NOMO-1 treated with dmso at 0.1 percent for 144 hours (cell line): ENCODE measurements at regions not wholly inside any gene's neighbourhood (a gene's known extent, or its start where the extent isn't known, plus 50 kb on each side); places are given as distances from the start of the nearest gene placed in this dataset.
A peak's percentile ranks its signal among the peaks of the same experiment; 100 is the strongest.

ENCODE experiments used
- DNase-seq: peaks from one replicate; lab custom pipeline; 2025; ENCODE audit not compliant: unreplicated experiment; lab: John Stamatoyannopoulos, UW

DNA sequence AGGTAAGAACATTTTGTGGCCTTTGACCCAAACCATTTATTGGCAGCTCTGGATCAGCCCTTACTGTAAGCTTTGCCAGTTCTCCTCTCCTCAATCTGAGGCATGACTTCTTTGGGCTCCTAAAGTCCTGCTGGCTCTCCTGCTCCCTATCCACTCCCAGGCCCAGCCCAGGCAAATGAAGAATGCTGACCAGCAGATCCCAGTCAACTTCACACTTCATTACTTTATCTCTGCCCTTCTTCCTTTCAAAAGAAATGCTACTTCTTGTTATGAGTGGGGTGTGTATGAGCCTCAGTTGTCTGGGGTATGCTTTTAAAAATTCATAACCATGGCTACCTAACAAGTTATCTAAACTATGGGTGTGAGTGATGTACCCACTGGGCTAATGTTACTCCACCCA is 479.6 kb downstream of the ACTL7B start:
- no peak for DNase-seq

GRCh38 chr9:108374626-108375025 is 481.2 kb downstream of the ACTL7B start:
- no peak for DNase-seq

GRCh38 chr9:108367188-108367587 is 488.6 kb downstream of the ACTL7B start:
- DNase-seq: no peak

GRCh38 chr9:108363311-108363710 is 492.5 kb downstream of the ACTL7B start:
- DNase-seq: no peak

DNA sequence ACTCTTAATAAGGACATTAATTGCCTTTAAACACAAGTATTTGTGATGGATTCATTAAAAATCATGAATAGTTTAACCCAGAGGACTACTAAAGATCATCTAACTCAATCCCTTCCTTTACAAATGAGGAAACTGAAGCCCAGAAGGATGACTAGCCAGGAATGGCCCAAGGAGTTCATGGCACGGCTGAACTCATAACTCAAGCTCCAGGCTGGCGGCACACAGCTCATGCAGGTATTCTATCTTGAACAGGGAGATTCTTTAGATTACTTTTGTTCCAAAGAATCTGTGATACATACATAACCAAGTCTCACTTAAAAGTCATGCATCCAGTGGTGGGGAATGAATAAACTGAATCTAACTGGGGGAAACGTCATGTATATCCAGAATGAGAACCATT is 495.5 kb downstream of the ACTL7B start:
- no peak for DNase-seq

- no peak for DNase-seq
Measured at GRCh38 chr9:108356806-108357205, 499.0 kb downstream of the ACTL7B start.

GRCh38 chr9:108351571-108351970 is 504.2 kb downstream of the ACTL7B start:
- no peak for DNase-seq

DNA sequence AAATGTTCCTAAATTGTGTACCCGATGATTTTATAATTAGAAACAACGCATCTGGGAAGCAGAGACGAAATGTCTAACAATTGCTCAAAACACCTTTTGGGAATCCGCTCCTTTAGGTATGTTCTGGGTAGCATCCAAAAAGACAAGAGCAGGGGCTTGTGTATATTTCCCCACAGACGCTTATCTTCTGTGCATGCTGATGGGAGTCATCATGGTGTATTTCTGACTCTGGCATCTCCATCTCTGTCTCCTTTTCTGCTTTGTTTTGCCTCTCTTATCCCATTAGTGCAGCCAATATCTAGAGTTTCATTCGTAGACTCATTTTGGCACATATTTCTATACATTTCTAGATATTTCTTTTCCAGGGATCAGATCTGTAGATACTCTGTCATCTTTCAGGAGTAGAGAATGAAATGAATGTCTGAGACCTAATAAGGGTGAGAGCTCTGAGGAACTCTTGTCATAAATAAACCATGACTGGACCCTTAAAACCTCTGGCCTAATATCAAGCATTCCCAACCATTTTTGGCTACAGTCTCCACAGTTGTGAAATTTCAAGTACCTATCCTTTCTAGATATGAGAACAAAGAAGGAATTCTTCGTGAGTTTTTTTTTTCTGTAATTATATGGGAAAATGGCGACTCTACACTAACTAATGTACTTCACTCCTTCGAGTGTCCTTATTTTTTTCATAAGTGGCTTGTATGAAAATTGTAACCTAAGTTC is 508.2 kb downstream of the ACTL7B start:
- DNase-seq: no peak

- no peak for DNase-seq
Measured at GRCh38 chr9:108345826-108346225, 510.0 kb downstream of the ACTL7B start.

DNA sequence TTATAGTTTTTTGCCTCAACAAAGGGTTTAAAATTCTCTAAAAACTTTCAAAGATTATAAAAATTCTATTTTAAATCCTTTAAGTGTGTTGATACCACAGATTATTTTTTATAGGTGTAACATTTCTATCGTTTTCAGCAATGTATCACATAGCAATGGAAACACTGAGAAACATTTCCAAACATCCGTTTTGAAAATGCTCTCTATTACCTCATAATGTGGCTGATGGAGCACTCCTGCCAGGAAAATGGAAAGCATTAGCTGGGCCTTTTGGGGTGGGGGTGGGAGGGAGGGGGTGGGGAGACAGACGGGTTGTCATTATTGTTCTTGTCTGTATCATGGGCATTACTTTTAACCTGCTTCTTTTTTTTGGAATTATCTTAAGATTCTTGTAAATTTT is 516.5 kb downstream of the ACTL7B start:
- no peak for DNase-seq

DNA sequence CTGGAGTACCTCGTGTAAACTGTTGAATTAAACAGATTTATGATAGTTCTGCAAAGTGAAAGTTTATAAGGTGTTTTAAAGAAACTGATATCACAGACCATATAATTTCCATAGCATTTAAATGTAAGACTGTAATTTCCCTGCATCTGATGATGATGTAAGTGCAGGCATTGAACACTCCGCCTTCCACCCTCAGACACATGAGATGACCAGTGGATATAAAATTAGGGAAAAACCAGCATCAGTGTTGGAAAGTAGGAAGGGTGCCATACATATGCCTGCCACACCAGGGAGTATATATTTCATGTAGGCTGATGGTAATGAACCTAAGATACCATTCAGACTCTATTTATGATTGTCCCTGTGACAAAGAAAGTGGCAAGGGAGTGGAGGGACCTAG is 519.2 kb downstream of the ACTL7B start:
- DNase-seq: no peak

GRCh38 chr9:108333530-108333983 is 522.2 kb downstream of the ACTL7B start:
- no peak for DNase-seq

- DNase-seq: no peak
Measured at GRCh38 chr9:108331596-108331995, 524.2 kb downstream of the ACTL7B start.

DNA sequence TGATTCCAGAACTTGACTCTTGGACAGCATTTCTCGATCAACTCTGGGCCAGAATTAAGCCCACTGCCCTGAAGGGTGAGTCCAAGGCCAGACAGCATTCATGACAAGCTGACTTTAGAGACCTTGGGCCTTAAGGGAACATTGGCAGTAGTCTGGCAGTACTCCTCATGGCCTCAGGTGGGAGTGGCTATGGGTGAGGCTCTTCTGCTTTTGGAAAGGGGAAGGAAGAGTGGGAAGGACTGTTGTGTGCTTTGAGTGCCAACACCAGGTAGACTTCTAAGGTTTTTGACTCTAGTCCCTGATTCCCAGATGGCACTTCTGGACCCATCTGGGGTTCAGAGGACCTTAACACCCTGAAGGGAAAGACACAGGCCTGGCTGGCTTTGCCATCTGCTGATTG is 530.4 kb downstream of the ACTL7B start:
- DNase-seq: peak; percentile 12

- no peak for DNase-seq
Measured at GRCh38 chr9:108323615-108324014, 532.2 kb downstream of the ACTL7B start.

DNA sequence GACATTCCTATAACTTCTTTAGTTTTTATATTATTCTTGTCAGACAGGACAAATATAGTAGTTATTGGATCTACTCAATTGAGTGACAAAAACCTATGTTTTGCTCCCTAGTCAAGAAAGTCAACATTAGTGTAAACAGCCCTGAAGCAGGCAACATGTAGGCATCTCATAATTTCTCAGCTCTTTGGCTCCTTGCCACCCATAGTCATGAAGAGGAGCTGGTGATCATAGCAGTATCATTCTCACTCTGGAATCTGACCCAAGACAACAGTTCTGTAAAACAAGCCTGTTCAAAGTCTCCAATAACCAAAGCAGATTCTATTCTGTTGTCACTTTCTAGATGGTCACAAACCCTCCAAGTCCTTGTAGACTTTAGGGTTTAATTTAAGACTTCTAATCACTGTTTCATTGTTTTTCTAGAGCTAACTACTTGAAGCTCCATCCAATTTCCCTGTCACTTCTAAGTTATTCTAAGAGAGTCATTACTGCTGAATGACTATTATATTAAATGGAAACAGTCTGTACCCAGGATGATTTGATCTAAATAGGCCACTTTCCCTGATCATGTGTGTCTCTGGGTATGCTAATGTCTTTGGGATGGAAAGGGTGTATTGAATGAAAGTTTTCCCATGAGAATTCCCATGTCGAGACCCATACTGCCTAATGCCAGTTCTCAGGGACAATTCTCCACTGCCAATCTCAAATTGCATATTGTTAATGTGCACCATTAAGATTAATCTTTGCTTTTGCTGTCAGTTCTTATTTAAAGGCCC is 533.3 kb downstream of the ACTL7B start:
- no peak for DNase-seq

DNA sequence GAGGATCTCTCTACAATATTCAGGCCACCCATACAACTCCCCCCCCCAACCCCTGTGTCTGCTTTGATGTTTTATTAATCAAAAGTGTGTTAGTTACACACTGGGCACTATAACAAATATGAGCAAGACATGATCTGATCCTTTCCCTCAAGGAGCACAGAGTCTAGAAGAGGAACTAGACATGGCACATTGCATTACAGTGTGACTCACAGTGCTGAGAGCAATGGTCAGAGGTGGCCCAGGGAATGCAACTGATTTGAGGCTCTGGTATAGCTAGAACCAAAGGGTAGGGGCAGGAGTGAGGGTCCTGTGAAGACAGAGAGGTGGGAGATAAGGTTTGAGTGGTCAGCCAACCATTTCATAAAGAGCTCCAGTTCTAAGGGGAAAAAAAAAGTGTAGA is 539.2 kb downstream of the ACTL7B start:
- DNase-seq: peak; percentile 18

GRCh38 chr9:108316066-108316465 is 539.7 kb downstream of the ACTL7B start:
- DNase-seq: no peak

DNA sequence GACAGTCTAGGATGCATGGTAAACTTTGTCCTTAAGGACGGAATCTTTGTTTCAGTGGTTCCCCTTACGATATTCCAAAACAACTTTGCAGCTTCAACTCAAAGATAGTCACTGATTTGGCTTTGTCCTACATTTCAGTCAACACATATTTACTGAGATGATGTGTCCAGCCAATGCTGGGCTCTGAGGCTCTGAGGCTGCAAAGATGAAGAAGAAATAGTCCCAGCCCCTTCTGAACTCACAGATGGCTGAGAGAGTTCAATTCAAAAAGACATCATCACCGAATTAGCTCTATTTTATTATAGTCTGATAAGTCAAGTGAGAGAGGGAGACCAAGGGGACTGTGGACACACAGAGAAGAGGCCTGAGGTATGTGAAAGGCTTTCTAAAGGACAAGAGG is 544.0 kb downstream of the ACTL7B start:
- DNase-seq: no peak

- DNase-seq: no peak
Measured at GRCh38 chr9:108310202-108310601, 545.6 kb downstream of the ACTL7B start.

- peak; percentile 85 for DNase-seq
Measured at GRCh38 chr9:108300306-108301287, 555.2 kb downstream of the ACTL7B start.
